Peyer's patch (tissue), 4 donors: ENCODE measurements at regions not wholly inside any gene's neighbourhood (a gene's known extent, or its start where the extent isn't known, plus 50 kb on each side); places are given as distances from the start of the nearest gene placed in this dataset.
"Not testable (repeated sequence)": the region's sequence is repeated elsewhere in the genome, so short reads cannot be mapped to it uniquely, and the experiment has no call there.

ENCODE experiments used
- DNase-seq, 3 donors: peaks; one replicate each; pipeline ENCODE4 v3.0.0-alpha.2; 2017 to 2019
- H3K27ac ChIP-seq, 4 donors: fragments of 200-600 bp; sonication (generic); one replicate each; pipeline ENCODE4 v1.5.1; 2016 to 2019
- H3K27me3 ChIP-seq, 2 donors: fragments of 200-600 bp; sonication (generic); one replicate each; pipeline ENCODE4 v1.5.1; 2019
- H3K36me3 ChIP-seq, 3 donors: fragments of 200-600 bp; sonication (generic); one replicate each; pipeline ENCODE4 v1.5.1; 2016 to 2019
- H3K4me1 ChIP-seq, 4 donors: fragments of 200-600 bp; sonication (generic); one replicate each; pipeline ENCODE4 v1.5.1; 2016 to 2019
- H3K4me3 ChIP-seq, 4 donors: fragments of 200-600 bp; sonication (generic); 1 replicate in 3 of 4; 2 replicates in 1 of 4; pipeline ENCODE4 v1.5.1; 2016 to 2019; ENCODE audit warnings: mild to moderate bottlenecking in 1 of 4
- H3K9me3 ChIP-seq, 4 donors: fragments of 200-600 bp; sonication (generic); one replicate each; pipeline ENCODE4 v1.5.1; 2016 to 2019; ENCODE audit warnings: mild to moderate bottlenecking in 1 of 4
- CTCF ChIP-seq, 6 experiments: fragments of 450-650 bp in 4 of 6; fragments of 200-600 bp in 2 of 6; sonication (generic) in 1 of 6; IDR thresholded peaks; one replicate each; pipeline ENCODE4 v1.5.1; 2017 to 2019; ENCODE audit warnings: antibody characterized with exemption in 6 of 6, mild to moderate bottlenecking in 3 of 6, moderate library complexity in 1 of 6
- POLR2A ChIP-seq, 2 donors: fragments of 450-650 bp; IDR thresholded peaks; one replicate each; pipeline ENCODE4 v1.5.1; 2017; ENCODE audit warnings: antibody characterized with exemption in 2 of 2, mild to moderate bottlenecking in 2 of 2, moderate library complexity in 2 of 2

- DNase-seq, result no peak
- Histone ChIP-seq H3K4me1 (no peaks in the 10 kb centered on the region), H3K27me3 (no peaks in the 10 kb centered on the region), H3K4me3 (no peak overlapping the region), H3K27ac (no peak overlapping the region), H3K9me3 (no peaks in the 10 kb centered on the region), H3K36me3 (no peaks in the 10 kb centered on the region)
- TF ChIP-seq CTCF (IDR thresholded peaks at IDR 0.05) (no peak), POLR2A (IDR thresholded peaks at IDR 0.05) (no peak)
Observed at GRCh38 chr5:91494447-91494996, 111.4 kb upstream of the ARRDC3 start.

GRCh38 chr5:91493086-91493485 is 110.0 kb upstream of the ARRDC3 start:
- no peak for DNase-seq
- Histone ChIP-seq H3K27me3 (no peaks in the 10 kb centered on the region), H3K27ac (no peak overlapping the region), H3K9me3 (no peaks in the 10 kb centered on the region), H3K4me3 (no peak overlapping the region), H3K36me3 (no peaks in the 10 kb centered on the region), H3K4me1 (no peaks in the 10 kb centered on the region)
- TF ChIP-seq CTCF (IDR thresholded peaks at IDR 0.05) (no peak), POLR2A (IDR thresholded peaks at IDR 0.05) (no peak)

- no peak overlapping the region for H3K27ac ChIP-seq
- TF ChIP-seq CTCF (IDR thresholded peaks at IDR 0.05), result no peak
- no peak for TF ChIP-seq POLR2A (IDR thresholded peaks at IDR 0.05)
- no peaks in the 10 kb centered on the region for H3K36me3 ChIP-seq
- H3K9me3 ChIP-seq, result no peaks in the 10 kb centered on the region
- no peak for DNase-seq
- H3K27me3 ChIP-seq, result no peaks in the 10 kb centered on the region
- H3K4me3 ChIP-seq, result no peak overlapping the region
- H3K4me1 ChIP-seq, result no peaks in the 10 kb centered on the region
Observed at GRCh38 chr5:91491229-91491628, 108.1 kb upstream of the ARRDC3 start.

- no peaks in the 10 kb centered on the region for H3K9me3 ChIP-seq
- TF ChIP-seq POLR2A (IDR thresholded peaks at IDR 0.05), result no peak
- H3K4me3 ChIP-seq, result no peak overlapping the region
- H3K27ac ChIP-seq, result no peak overlapping the region
- no peaks in the 10 kb centered on the region for H3K36me3 ChIP-seq
- DNase-seq, result no peak
- no peaks in the 10 kb centered on the region for H3K4me1 ChIP-seq
- H3K27me3 ChIP-seq, result no peaks in the 10 kb centered on the region
Observed at GRCh38 chr5:91490316-91490715, 107.2 kb upstream of the ARRDC3 start.

GRCh38 chr5:91487420-91487819 is 104.3 kb upstream of the ARRDC3 start:
- Histone ChIP-seq H3K4me1 (no peaks in the 10 kb centered on the region), H3K9me3 (no peaks in the 10 kb centered on the region)
- TF ChIP-seq POLR2A (IDR thresholded peaks at IDR 0.05), result no peak

GRCh38 chr5:91486638-91487037 is 103.5 kb upstream of the ARRDC3 start:
- Histone ChIP-seq H3K36me3 (no peaks in the 10 kb centered on the region), H3K9me3 (no peaks in the 10 kb centered on the region), H3K4me3 (no peak overlapping the region), H3K4me1 (no peaks in the 10 kb centered on the region), H3K27ac (no peak overlapping the region), H3K27me3 (no peaks in the 10 kb centered on the region)
- no peak for TF ChIP-seq POLR2A (IDR thresholded peaks at IDR 0.05)
- TF ChIP-seq CTCF (IDR thresholded peaks at IDR 0.05), result no peak
- no peak for DNase-seq

More at GRCh38 chr5:91487420-91487819, 104.3 kb upstream of the ARRDC3 start:
- H3K27ac ChIP-seq, result no peak overlapping the region
- H3K27me3 ChIP-seq, result no peaks in the 10 kb centered on the region
- DNase-seq, result no peak
- no peak overlapping the region for H3K4me3 ChIP-seq
- H3K36me3 ChIP-seq, result no peaks in the 10 kb centered on the region

- no peak overlapping the region for H3K27ac ChIP-seq
Observed at GRCh38 chr5:91484662-91485061, 101.5 kb upstream of the ARRDC3 start.

GRCh38 chr5:91479376-91479775 is 96.3 kb upstream of the ARRDC3 start:
- not testable (repeated sequence) for DNase-seq, H3K36me3 ChIP-seq, H3K4me1 ChIP-seq, H3K4me3 ChIP-seq, H3K27me3 ChIP-seq, H3K9me3 ChIP-seq, H3K27ac ChIP-seq

More at GRCh38 chr5:91484662-91485061, 101.5 kb upstream of the ARRDC3 start:
- Histone ChIP-seq H3K27me3 (no peaks in the 10 kb centered on the region), H3K9me3 (no peaks in the 10 kb centered on the region), H3K36me3 (no peaks in the 10 kb centered on the region), H3K4me3 (no peak overlapping the region), H3K4me1 (no peaks in the 10 kb centered on the region)
- DNase-seq, result no peak
- TF ChIP-seq CTCF (IDR thresholded peaks at IDR 0.05), result no peak
- no peak for TF ChIP-seq POLR2A (IDR thresholded peaks at IDR 0.05)
